Tibial nerve (tissue), 4 donors: ENCODE measurements at regions not wholly inside any gene's neighbourhood (a gene's known extent, or its start where the extent isn't known, plus 50 kb on each side); places are given as distances from the start of the nearest gene placed in this dataset.

Source experiments
- EP300 ChIP-seq, 2 donors: sonication (generic); formaldehyde crosslinking; IDR thresholded peaks; one replicate each; pipeline ENCODE4 v1.6.1; 2017; ENCODE audit warnings: antibody characterized with exemption in 2 of 2, mild to moderate bottlenecking in 1 of 2
- POLR2A ChIP-seq, 2 donors: fragments of 450-650 bp; IDR thresholded peaks; one replicate each; pipeline ENCODE4 v1.6.1; 2017; ENCODE audit warnings: antibody characterized with exemption in 2 of 2, mild to moderate bottlenecking in 2 of 2, moderate library complexity in 2 of 2
- TF ChIP-seq, protein P1 (sequence below), 5 experiments: fragments of 200-600 bp in 3 of 5; fragments of 450-650 bp in 2 of 5; sonication (generic) in 3 of 5; IDR thresholded peaks; one replicate each; pipeline ENCODE4 v1.5.1; 2016 to 2019; ENCODE audit warnings: antibody characterized with exemption in 5 of 5, mild to moderate bottlenecking in 3 of 5, moderate library complexity in 2 of 5

DNA sequence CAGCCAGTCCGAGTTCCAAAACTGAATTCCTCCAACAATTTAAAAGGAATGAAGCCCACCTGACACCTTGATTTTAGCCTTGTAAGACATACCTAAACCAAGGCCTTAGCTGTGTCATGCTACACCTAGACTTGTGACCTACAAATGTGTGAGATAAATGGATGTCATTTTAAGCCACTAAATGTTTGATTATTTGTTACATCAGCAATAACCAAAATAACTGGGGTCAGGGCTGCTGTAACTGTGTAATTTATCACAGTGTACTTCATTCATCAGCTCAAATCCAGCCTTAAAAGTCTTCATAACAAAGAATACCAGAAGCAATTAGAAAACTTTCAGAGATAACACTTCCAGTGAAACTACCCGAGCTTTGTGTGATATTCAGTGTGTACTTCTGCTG, 673.0 kb upstream of the ANO3 start:
- TF ChIP-seq POLR2A (IDR thresholded peaks at IDR 0.05) (no peak), EP300 (IDR thresholded peaks at IDR 0.05) (no peak)
- TF ChIP-seq, protein P1, sequence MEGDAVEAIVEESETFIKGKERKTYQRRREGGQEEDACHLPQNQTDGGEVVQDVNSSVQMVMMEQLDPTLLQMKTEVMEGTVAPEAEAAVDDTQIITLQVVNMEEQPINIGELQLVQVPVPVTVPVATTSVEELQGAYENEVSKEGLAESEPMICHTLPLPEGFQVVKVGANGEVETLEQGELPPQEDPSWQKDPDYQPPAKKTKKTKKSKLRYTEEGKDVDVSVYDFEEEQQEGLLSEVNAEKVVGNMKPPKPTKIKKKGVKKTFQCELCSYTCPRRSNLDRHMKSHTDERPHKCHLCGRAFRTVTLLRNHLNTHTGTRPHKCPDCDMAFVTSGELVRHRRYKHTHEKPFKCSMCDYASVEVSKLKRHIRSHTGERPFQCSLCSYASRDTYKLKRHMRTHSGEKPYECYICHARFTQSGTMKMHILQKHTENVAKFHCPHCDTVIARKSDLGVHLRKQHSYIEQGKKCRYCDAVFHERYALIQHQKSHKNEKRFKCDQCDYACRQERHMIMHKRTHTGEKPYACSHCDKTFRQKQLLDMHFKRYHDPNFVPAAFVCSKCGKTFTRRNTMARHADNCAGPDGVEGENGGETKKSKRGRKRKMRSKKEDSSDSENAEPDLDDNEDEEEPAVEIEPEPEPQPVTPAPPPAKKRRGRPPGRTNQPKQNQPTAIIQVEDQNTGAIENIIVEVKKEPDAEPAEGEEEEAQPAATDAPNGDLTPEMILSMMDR (IDR thresholded peaks at IDR 0.05), result no peak
